Ramos (cell line): ENCODE measurements at regions not wholly inside any gene's neighbourhood (a gene's known extent, or its start where the extent isn't known, plus 50 kb on each side); places are given as distances from the start of the nearest gene placed in this dataset.
"Not testable (repeated sequence)": the region's sequence is repeated elsewhere in the genome, so short reads cannot be mapped to it uniquely, and the experiment has no call there.

Source experiments
- in situ Hi-C: fragments of 300-500 bp; cut with MboI; formaldehyde crosslinking; loops from one replicate; pipeline ENCODE4 v1.14.3; 2022; ENCODE audit warnings: low sequenced_read_pairs; ENCODE audit not compliant: unreplicated experiment

DNA sequence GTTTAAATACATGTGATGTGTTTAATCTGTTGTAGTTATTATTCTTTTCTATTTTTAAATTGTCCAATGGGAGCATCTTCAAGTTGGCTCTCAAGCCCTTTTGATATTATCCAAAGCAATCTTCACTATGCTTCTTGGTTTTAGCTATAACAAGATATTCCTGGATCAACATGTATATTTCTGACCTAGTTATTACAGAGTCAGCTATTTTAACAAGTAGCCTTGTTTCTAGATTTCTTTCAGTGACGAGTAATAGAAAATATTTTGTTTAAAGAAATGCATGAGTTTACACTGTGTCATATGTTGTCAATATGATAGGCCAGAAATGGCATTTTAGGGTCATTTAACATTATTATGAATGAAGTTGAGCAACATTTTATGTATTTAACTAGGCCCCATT is 421.8 kb upstream of the MAP2 start:
- in situ Hi-C loops = no loop called here

DNA sequence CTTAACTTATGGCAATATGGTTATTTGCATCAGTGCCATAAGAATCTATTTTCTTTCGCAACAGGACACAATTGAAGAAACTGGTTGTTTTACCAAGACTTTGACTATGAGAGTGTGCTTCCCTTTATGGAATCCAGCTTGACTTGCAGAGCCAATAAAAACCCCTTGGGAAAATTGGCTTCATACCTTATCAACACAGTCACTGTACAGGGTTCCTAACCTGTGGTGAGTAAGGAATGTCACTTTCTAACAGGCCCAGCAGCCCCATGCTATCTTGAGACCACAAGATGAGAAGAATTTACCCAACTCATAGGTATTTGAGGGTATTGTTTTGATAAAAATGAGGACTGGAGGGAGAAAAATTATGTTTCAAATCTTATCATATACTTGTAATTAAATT is 418.5 kb upstream of the MAP2 start:
- in situ Hi-C loops = no loop called here

DNA sequence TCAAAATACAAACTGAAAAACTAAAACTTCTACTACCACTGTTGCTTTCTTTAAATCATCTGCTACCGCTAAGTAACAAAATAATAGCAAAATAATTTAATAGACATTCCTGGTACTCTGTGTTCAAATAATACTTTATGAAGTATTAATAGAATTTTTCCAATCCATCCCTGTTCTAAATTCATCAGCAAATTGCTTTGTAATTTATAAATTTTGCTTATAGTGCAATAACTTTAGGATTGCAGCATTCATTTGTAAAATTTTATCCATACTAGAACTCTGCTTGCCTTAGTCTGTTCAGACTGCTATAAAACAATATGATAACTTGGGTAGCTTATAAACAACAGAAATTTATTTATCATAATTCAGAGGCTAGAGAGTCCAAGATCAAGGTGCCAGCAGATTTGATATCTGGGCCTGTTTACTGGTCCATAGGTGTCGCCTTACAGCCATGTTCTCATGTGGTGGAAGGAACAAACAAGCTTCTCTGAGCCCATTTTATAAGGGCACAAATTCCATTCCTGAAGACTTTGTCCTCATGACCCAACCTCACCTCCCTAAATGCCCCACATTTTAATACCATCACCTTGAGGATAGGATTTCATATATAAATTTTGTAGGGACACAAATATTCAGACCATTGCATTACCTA is 415.1 kb upstream of the MAP2 start:
- in situ Hi-C loops = no loop called here

- in situ Hi-C loops = not testable (repeated sequence)
Measured at GRCh38 chr2:209018633-209019032, 405.2 kb upstream of the MAP2 start.

DNA sequence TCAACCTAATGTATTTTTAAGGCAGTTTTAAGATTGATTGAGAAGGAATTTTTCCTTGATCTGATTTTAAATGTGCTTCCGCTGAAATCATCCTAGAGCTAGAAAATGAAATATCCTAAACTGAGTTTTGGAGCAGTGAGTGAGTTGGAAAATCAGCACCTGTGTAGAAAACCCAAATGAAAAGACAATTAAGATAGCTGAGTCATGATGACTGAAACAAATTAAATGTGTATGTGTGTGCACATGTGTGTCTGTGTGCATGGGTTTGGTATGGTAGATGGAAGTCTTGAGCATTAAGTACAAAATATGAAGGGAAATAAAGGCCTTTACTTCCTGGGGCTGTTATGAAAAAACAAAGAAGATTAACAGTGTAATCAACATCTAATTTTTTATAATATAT is 394.6 kb upstream of the MAP2 start:
- in situ Hi-C loops = no loop called here

GRCh38 chr2:209044307-209044706 is 379.5 kb upstream of the MAP2 start:
- in situ Hi-C loops = no loop called here

GRCh38 chr2:209046163-209046562 is 377.7 kb upstream of the MAP2 start:
- in situ Hi-C loops = no loop called here

DNA sequence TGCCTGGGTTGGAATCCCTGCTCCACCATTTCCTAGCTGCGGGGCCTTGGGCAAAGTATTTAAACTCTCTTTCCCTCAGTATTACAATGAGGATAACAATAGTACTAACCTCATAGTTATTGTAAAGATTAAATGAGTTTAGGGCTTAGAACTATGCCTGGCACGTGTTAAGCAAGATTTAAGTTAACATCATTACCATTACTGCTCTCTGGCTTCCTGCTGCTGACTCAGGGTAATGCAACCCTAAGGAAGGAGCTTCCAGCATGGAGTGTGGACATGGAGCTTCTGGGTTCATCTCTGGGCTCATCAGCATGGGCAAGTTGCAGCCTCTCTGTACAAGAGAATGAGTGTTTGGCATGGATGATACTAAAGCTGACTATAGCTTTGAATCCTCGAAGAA is 374.2 kb upstream of the MAP2 start:
- in situ Hi-C loops = no loop called here

- in situ Hi-C loops = no loop called here
Measured at GRCh38 chr2:209062210-209062609, 361.6 kb upstream of the MAP2 start.

GRCh38 chr2:209070262-209070661 is 353.6 kb upstream of the MAP2 start:
- in situ Hi-C loops = no loop called here

GRCh38 chr2:209073151-209073550 is 350.7 kb upstream of the MAP2 start:
- in situ Hi-C loops = no loop called here

DNA sequence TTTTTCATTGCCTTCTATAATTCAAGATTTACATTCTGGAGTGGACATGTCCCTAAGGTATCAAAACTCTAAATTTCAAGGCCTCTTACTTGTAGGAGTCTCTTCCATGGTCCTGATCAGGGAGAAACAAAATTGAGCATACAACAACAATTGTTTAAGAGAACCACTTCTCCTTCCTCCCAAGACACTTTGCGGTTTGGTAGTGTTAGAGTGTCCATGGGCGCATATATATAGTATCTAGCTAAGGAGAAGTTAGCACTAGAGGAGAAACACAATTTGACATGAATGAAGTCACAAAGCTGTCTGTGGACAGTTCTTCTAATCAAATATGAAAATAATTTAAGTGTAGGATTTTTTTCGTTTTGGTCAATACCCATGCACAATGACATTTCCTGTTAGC is 349.1 kb upstream of the MAP2 start:
- in situ Hi-C loops = no loop called here

- in situ Hi-C loops = no loop called here
Measured at GRCh38 chr2:209076151-209076550, 347.7 kb upstream of the MAP2 start.

DNA sequence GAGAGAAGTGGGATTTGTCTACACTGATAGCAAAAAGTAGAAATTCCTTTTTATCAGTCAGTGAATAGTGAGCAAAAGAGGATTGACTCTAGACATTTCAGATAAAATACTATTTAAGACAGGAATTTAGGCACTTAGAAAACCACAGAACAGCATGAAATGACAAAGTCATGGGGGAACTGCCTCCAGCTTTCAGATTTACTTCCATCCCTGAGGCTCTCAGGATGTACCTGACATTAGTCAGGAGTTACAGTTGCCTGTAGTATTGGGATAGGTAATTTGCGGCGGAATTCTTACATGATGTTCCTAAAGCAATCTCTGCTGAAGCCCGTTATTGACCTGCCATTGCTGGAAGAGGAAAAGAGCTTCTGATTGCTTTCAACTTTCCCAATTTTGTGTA is 337.1 kb upstream of the MAP2 start:
- in situ Hi-C loops = no loop called here

- in situ Hi-C loops = no loop called here
Measured at GRCh38 chr2:209091056-209091455, 332.8 kb upstream of the MAP2 start.

- in situ Hi-C loops = no loop called here
Measured at GRCh38 chr2:209094221-209094620, 329.6 kb upstream of the MAP2 start.

DNA sequence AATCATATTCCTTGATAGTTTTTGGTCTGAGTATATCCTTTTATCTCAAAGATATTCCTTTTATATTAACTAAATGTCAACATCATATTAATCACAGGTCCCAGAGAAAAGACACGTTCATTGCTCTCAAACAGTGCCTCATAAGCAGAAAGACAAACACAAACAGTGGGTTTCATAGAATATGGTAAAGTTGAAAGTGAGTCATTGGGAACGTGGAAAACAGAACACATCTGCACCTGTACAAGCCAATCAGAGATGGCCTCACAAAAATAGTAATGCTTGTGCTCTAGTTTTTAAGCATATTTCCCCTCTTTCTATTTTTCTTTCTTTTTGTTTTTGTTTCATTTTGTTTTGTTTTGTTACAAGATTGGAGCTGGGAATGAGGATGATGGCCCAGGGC is 328.4 kb upstream of the MAP2 start:
- in situ Hi-C loops = no loop called here

DNA sequence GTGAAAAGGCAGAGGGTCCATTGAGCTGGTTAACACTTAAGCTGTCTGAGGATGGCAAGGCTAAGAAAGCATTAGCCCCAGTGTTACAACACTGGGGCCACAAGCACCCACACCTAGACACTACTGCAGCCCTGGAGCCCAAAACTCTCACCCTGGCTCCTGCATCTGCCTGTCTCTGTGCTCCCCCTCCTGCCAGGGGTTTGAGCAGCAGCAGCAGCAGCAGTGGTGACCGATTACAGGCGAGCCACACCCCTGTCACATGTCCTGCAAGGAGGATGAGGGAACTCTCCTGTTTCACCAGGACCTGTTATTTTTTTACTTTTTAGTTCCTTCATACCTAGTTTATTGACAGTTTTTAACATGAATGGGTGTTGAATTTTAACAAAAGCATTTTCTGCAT is 326.7 kb upstream of the MAP2 start:
- in situ Hi-C loops = no loop called here

GRCh38 chr2:209102319-209102718 is 321.5 kb upstream of the MAP2 start:
- in situ Hi-C loops = no loop called here

DNA sequence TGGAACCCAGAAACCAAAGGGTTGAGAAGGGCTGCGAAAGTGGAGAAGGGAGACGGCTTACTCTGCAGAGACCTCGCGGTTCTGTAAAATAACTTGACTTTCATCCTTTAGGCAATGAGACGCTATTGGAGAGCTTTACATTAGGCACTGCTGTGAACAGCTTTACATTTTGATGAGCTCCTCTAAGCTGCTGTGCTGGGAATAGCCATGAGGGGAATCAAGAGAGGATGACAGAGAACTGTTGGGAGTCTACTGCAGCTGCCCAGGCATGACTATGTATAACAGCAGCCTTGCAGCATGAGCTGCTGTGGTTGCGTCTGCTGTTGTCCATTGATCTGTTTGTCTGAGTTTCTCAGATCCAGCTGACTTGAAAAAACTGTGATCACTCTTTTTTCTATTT is 310.8 kb upstream of the MAP2 start:
- in situ Hi-C loops = no loop called here

DNA sequence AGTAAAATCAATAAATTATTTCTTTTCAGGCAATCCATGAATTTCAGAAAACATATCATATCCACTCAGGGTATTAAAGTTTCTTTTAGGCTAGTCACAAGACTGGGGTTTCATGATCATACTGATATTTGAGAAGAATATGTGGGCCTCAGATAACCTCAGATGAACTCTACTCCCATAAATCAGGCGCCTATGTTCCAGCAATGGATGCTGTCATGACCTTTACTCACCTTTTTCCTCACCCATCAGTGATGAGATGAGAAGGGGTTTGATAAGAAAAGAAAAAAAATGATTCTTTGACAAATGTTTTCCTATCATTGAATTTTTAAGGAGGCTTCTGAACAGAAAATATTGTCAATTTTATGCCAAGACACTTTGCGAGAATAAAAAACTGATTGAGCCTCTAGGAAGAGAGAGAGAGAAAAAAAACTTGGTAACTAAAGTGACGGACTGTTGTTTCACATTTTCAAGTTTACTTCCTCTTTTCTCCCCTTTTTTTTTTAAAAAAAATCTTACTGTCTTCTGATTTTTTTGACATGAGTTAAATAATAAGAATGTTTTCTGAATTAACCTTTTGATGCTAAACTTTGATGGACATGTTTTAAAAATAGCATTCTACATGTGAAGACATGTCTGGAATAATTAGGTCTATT is 309.1 kb upstream of the MAP2 start:
- in situ Hi-C loops = no loop called here

DNA sequence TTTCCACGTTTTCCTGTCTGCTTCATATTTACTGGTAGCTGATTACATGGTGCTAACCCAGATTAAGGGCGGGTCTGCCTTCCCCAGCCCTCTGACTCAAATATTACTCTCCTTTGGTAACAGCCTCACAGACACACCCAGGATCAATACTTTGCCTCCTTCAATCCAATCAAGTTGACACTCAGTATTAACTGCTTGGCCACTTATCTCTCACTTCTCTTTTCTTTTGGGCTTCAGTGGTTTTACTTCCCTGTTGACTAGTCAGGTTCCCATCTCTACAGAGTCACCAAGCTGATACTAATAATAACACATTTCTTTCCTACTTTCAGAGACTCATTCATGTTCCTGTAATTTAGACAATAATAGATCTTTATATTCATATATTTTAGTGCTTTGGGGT is 302.2 kb upstream of the MAP2 start:
- in situ Hi-C loops = no loop called here
